Neural cell (in vitro differentiated cells): ENCODE measurements at regions not wholly inside any gene's neighbourhood (a gene's known extent, or its start where the extent isn't known, plus 50 kb on each side); places are given as distances from the start of the nearest gene placed in this dataset.

Source experiments
- H2AFZ ChIP-seq: fragments of 200-600, 300-800 bp; sonication (generic), shearing (Covaris generic); 2 replicates; pipeline ENCODE4 v1.6.0; 2014; ENCODE audit warnings: low read depth, mild to moderate bottlenecking, antibody characterized with exemption, low read length, moderate library complexity
- H3F3A ChIP-seq: fragments of 200-600 bp; shearing (Covaris generic); 2 replicates; pipeline ENCODE4 v1.6.1; 2016; ENCODE audit warnings: mild to moderate bottlenecking, moderate library complexity, mixed read lengths, antibody characterized with exemption, low read length; ENCODE audit not compliant: insufficient read depth, poor library complexity, severe bottlenecking
- H3K27ac ChIP-seq: fragments of 200-600, 300-800 bp; sonication (generic), shearing (Covaris generic); 2 replicates; pipeline ENCODE4 v1.5.1; 2014; ENCODE audit warnings: mild to moderate bottlenecking, low read length, moderate library complexity
- H3K27me3 ChIP-seq: fragments of 300-800, 200-600 bp; sonication (generic), shearing (Covaris generic); 2 replicates; pipeline ENCODE4 v1.6.0; 2014; ENCODE audit warnings: mild to moderate bottlenecking, low read depth, low read length, moderate library complexity; ENCODE audit not compliant: insufficient read depth
- H3K36me3 ChIP-seq: fragments of 300-800, 200-600 bp; sonication (generic), shearing (Covaris generic); 2 replicates; pipeline ENCODE4 v1.5.1; 2014; ENCODE audit warnings: mild to moderate bottlenecking, antibody characterized with exemption, low read length, moderate library complexity; ENCODE audit not compliant: insufficient read depth
- H3K4me2 ChIP-seq: fragments of 300-800, 200-600 bp; sonication (generic), shearing (Covaris generic); 2 replicates; pipeline ENCODE4 v1.6.0; 2014; ENCODE audit warnings: mild to moderate bottlenecking, low read length
- H3K4me3 ChIP-seq: fragments of 300-800, 200-600 bp; sonication (generic), shearing (Covaris generic); 2 replicates; pipeline ENCODE4 v1.5.1; 2014; ENCODE audit warnings: mild to moderate bottlenecking, low read length, moderate library complexity
- H3K79me2 ChIP-seq: fragments of 200-600 bp; shearing (Covaris generic); replicated peaks from 2 replicates; pipeline ENCODE4 v1.6.0; 2014; ENCODE audit warnings: mild to moderate bottlenecking, low read length, moderate library complexity; ENCODE audit not compliant: insufficient read depth
- H3K9ac ChIP-seq: fragments of 300-800, 200-600 bp; sonication (generic), shearing (Covaris generic); 2 replicates; pipeline ENCODE4 v1.6.1; 2016; ENCODE audit warnings: mild to moderate bottlenecking, low read length, mixed read lengths
- H3K9me2 ChIP-seq: fragments of 200-600 bp; shearing (Covaris generic); 2 replicates; pipeline ENCODE4 v1.6.1; 2016; ENCODE audit warnings: mild to moderate bottlenecking, low read length, mixed read lengths; ENCODE audit not compliant: insufficient read depth
- H3K9me3 ChIP-seq: fragments of 200-600, 300-800 bp; sonication (generic), shearing (Covaris generic); 2 replicates; pipeline ENCODE4 v1.6.1; 2016; ENCODE audit warnings: mild to moderate bottlenecking, mixed run types, low read length, moderate library complexity, mixed read lengths
- H4K20me1 ChIP-seq: fragments of 200-600 bp; shearing (Covaris generic); 2 replicates; pipeline ENCODE4 v1.6.1; 2016; ENCODE audit warnings: mild to moderate bottlenecking, mixed run types; ENCODE audit not compliant: insufficient read depth
- CTCF ChIP-seq: fragments of 450-650 bp; IDR thresholded peaks from 2 replicates; pipeline ENCODE4 v1.5.1; 2014; ENCODE audit warnings: antibody characterized with exemption, mild to moderate bottlenecking, moderate library complexity; ENCODE audit not compliant: poor library complexity, severe bottlenecking
- EP300 ChIP-seq: fragments of 450-650 bp; conservative IDR thresholded peaks from 2 replicates; pipeline ENCODE4 v1.6.1; 2014; ENCODE audit warnings: antibody characterized with exemption, mild to moderate bottlenecking, moderate library complexity; ENCODE audit not compliant: poor library complexity, severe bottlenecking
- EZH2 ChIP-seq: fragments of 200-600, 300-800 bp; shearing (Covaris generic), sonication (generic); IDR thresholded peaks from 2 replicates; pipeline ENCODE4 v1.6.1; 2014; ENCODE audit warnings: antibody characterized with exemption, low read length, borderline replicate concordance, mild to moderate bottlenecking; ENCODE audit not compliant: insufficient read depth, poor library complexity, severe bottlenecking
- MXI1 ChIP-seq: fragments of 450-650 bp; conservative IDR thresholded peaks from 2 replicates; pipeline ENCODE4 v1.6.1; 2014; ENCODE audit warnings: antibody characterized with exemption, mild to moderate bottlenecking; ENCODE audit not compliant: poor library complexity, severe bottlenecking
- POLR2AphosphoS5 ChIP-seq: IDR thresholded peaks from 2 replicates; pipeline ENCODE4 v1.6.1; 2012
- RAD21 ChIP-seq: fragments of 450-650 bp; conservative IDR thresholded peaks from 2 replicates; pipeline ENCODE4 v1.6.1; 2014; ENCODE audit warnings: antibody characterized with exemption, mild to moderate bottlenecking, moderate library complexity
- REST ChIP-seq: IDR thresholded peaks from 2 replicates; pipeline ENCODE4 v1.6.1; 2012; ENCODE audit warnings: borderline replicate concordance
- SMC3 ChIP-seq: fragments of 450-650 bp; conservative IDR thresholded peaks from 2 replicates; pipeline ENCODE4 v1.6.1; 2014; ENCODE audit warnings: antibody characterized with exemption, mild to moderate bottlenecking, moderate library complexity; ENCODE audit not compliant: poor library complexity
- TAF1 ChIP-seq: IDR thresholded peaks from 2 replicates; pipeline ENCODE4 v1.6.1; 2012; ENCODE audit warnings: low read depth

- Histone ChIP-seq H3K9me2 (no peaks in the 10 kb centered on the region), H3K36me3 (no peaks in the 10 kb centered on the region), H3F3A (no peaks in the 10 kb centered on the region), H3K79me2 (no peaks in the 10 kb centered on the region), H3K4me3 (no peak overlapping the region), H3K4me2 (no peak overlapping the region), H3K27me3 (no peaks in the 10 kb centered on the region), H4K20me1 (no peaks in the 10 kb centered on the region), H3K9ac (no peak overlapping the region), H3K27ac (no peak overlapping the region), H2AFZ (no peak overlapping the region), H3K9me3 (no peaks in the 10 kb centered on the region)
- TF ChIP-seq MXI1 (no peak), RAD21 (no peak), EP300 (no peak), SMC3 (no peak), EZH2 (no peak), POLR2AphosphoS5 (no peak), REST (no peak), TAF1 (no peak), CTCF (no peak)
These were observed 486.2 kb downstream of the IGSF11 start for GRCh38 chr3:118548434-118548833.

GRCh38 chr3:118550122-118550521 lies 484.5 kb downstream of the IGSF11 start:
- H3K9me3 ChIP-seq: no peaks in the 10 kb centered on the region
- no peaks in the 10 kb centered on the region for H3K27me3 ChIP-seq
- H3K79me2 ChIP-seq: no peaks in the 10 kb centered on the region
- no peak overlapping the region for H3K9ac ChIP-seq
- no peak overlapping the region for H3K4me3 ChIP-seq
- TF ChIP-seq TAF1 (no peak), MXI1 (no peak), CTCF (no peak), EP300 (no peak), POLR2AphosphoS5 (no peak), RAD21 (no peak), EZH2 (no peak), SMC3 (no peak), REST (no peak)
- no peaks in the 10 kb centered on the region for H4K20me1 ChIP-seq
- H3K4me2 ChIP-seq: no peak overlapping the region
- no peaks in the 10 kb centered on the region for H3K9me2 ChIP-seq
- H3K36me3 ChIP-seq: no peaks in the 10 kb centered on the region
- no peaks in the 10 kb centered on the region for H3F3A ChIP-seq
- no peak overlapping the region for H3K27ac ChIP-seq
- no peak overlapping the region for H2AFZ ChIP-seq
